Ishikawa (cell line): ENCODE measurements at regions not wholly inside any gene's neighbourhood (a gene's known extent, or its start where the extent isn't known, plus 50 kb on each side); places are given as distances from the start of the nearest gene placed in this dataset.

ENCODE experiments used
- CEBPB ChIP-seq: IDR thresholded peaks from 2 replicates; pipeline ENCODE4 v1.6.1; 2012
- CREB1 ChIP-seq: IDR thresholded peaks from 2 replicates; pipeline ENCODE4 v1.6.1; 2012; ENCODE audit warnings: low read depth
- EGR1 ChIP-seq: IDR thresholded peaks from 2 replicates; pipeline ENCODE4 v1.6.1; 2012
- EP300 ChIP-seq: IDR thresholded peaks from 2 replicates; pipeline ENCODE4 v1.6.1; 2012; ENCODE audit warnings: borderline replicate concordance
- FOXM1 ChIP-seq: IDR thresholded peaks from 2 replicates; pipeline ENCODE4 v1.6.1; 2012; ENCODE audit warnings: low read depth, borderline replicate concordance
- NFIC ChIP-seq: IDR thresholded peaks from 2 replicates; pipeline ENCODE4 v1.6.1; 2012
- RAD21 ChIP-seq: IDR thresholded peaks from 2 replicates; pipeline ENCODE4 v1.6.1; 2012; ENCODE audit warnings: low read depth
- REST ChIP-seq: IDR thresholded peaks from 2 replicates; pipeline ENCODE4 v1.6.1; 2012; ENCODE audit warnings: low read depth, mild to moderate bottlenecking
- TAF1 ChIP-seq: IDR thresholded peaks from 2 replicates; pipeline ENCODE4 v1.6.1; 2012; ENCODE audit warnings: low read depth, mild to moderate bottlenecking
- TCF12 ChIP-seq: IDR thresholded peaks from 2 replicates; pipeline ENCODE4 v1.6.1; 2012; ENCODE audit warnings: low read depth
- TEAD4 ChIP-seq: IDR thresholded peaks from 2 replicates; pipeline ENCODE4 v1.6.1; 2012
- USF1 ChIP-seq: IDR thresholded peaks from 2 replicates; pipeline ENCODE4 v1.6.1; 2012
- YY1 ChIP-seq: IDR thresholded peaks from 2 replicates; pipeline ENCODE4 v1.6.1; 2012; ENCODE audit warnings: low read depth
- ZBTB7A ChIP-seq: IDR thresholded peaks from 2 replicates; pipeline ENCODE4 v1.6.1; 2012; ENCODE audit warnings: low read depth
- TF ChIP-seq, protein P1 (sequence below): IDR thresholded peaks from 2 replicates; pipeline ENCODE4 v1.6.1; 2012

- no peak for TF ChIP-seq REST
- TF ChIP-seq FOXM1, result no peak
- no peak for TF ChIP-seq TCF12
- no peak for TF ChIP-seq NFIC
- TF ChIP-seq TEAD4, result no peak
- TF ChIP-seq RAD21, result no peak
- no peak for TF ChIP-seq ZBTB7A
Measured at GRCh38 chr12:84740602-84741001, 172.0 kb downstream of the SLC6A15 start.

DNA sequence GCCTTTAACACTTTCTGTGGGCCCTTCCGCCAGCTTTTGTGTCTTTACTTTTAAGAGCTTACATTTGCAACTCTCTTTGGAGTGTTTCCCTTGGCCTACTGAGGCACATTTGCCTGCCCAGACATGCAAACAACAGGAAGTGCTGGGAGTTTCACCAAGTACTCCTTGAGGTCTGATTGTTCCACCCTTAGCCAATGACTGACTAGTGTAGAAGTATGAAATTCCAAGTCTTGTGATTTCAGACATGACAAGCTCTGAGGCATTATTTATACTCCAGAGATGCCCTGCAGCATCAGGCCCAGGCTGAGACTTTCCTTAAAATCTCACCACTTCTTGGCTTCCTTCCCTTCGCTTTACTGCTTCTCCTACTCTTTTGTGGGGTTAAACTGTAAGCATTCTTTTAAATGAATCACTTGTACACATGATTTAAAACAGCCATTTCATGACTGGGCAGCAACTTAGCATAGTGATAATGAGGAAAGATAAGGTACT lies 174.1 kb downstream of the SLC6A15 start:
- TF ChIP-seq ZBTB7A, result no peak
- TF ChIP-seq REST, result no peak
- no peak for TF ChIP-seq CEBPB
- TF ChIP-seq CREB1, result no peak

DNA sequence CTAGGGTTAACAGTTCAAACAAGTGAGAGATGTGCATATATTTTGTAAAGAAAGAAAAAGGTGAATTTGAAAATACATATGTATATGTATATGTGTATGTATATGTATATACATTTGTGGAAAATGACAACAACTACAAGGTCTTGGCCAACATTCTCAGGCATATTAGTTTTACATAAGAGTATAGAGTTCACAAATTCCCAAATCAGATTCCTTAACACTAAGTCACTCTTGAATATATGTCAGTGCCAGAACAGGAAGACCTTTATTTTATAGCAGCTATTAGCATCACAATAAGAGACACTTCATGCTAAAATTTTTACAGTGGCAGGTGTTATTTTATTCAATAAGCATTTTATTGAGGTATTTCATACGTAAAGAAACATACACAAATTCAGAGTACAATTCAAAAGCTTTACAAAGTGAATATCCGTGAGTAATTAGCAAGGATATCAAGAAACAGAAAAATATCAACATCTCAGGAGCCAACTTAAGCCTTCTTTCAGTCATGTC lies 179.7 kb downstream of the SLC6A15 start:
- no peak for TF ChIP-seq YY1
- TF ChIP-seq REST, result no peak
- no peak for TF ChIP-seq FOXM1
- TF ChIP-seq USF1, result no peak
- TF ChIP-seq EP300, result no peak
- TF ChIP-seq TCF12, result no peak

GRCh38 chr12:84730561-84731162 lies 181.9 kb downstream of the SLC6A15 start:
- TF ChIP-seq ZBTB7A (no peak), TEAD4 (no peak)

- TF ChIP-seq ZBTB7A (no peak), TEAD4 (no peak), CREB1 (no peak), RAD21 (no peak), TAF1 (no peak), FOXM1 (no peak)
- TF ChIP-seq, protein P1, sequence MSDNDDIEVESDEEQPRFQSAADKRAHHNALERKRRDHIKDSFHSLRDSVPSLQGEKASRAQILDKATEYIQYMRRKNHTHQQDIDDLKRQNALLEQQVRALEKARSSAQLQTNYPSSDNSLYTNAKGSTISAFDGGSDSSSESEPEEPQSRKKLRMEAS, result no peak
Measured at GRCh38 chr12:84727961-84728360, 184.6 kb downstream of the SLC6A15 start.

GRCh38 chr12:84726780-84727179 lies 185.8 kb downstream of the SLC6A15 start:
- TF ChIP-seq CREB1, result no peak
- TF ChIP-seq TEAD4, result no peak
- no peak for TF ChIP-seq TCF12
- no peak for TF ChIP-seq TAF1
- TF ChIP-seq NFIC, result no peak

- TF ChIP-seq USF1 (no peak), REST (no peak), NFIC (no peak), EGR1 (no peak), TEAD4 (no peak), CREB1 (no peak), EP300 (no peak), CEBPB (no peak), YY1 (no peak), TCF12 (no peak), FOXM1 (no peak), TAF1 (no peak), RAD21 (no peak), ZBTB7A (no peak)
- TF ChIP-seq, protein P1, result no peak
Measured at GRCh38 chr12:84723988-84724387, 188.6 kb downstream of the SLC6A15 start.
